Activated naive CD4-positive, alpha-beta T cell treated with anti-CD3 and anti-CD28 coated beads, Interleukin-2, amount 50 U/mL, for 16 hours (primary cell): ENCODE measurements at regions not wholly inside any gene's neighbourhood (a gene's known extent, or its start where the extent isn't known, plus 50 kb on each side); places are given as distances from the start of the nearest gene placed in this dataset.

Source experiments
- DNase-seq: peaks from one replicate; pipeline ENCODE4 v3.0.0-alpha.2; 2020

GRCh38 chr6:163937071-163937470, 522.6 kb downstream of the QKI start:
- no peak for DNase-seq

- DNase-seq = no peak
Measured at GRCh38 chr6:163935158-163935762, 520.7 kb downstream of the QKI start.

- no peak for DNase-seq
Measured at GRCh38 chr6:163930012-163930411, 515.5 kb downstream of the QKI start.

- no peak for DNase-seq
Measured at GRCh38 chr6:163929538-163929937, 515.0 kb downstream of the QKI start.

GRCh38 chr6:163926642-163927041, 512.1 kb downstream of the QKI start:
- no peak for DNase-seq

- no peak for DNase-seq
Measured at GRCh38 chr6:163925839-163926238, 511.3 kb downstream of the QKI start.

GRCh38 chr6:163923658-163924411, 509.3 kb downstream of the QKI start:
- no peak for DNase-seq

GRCh38 chr6:163922562-163922961, 508.0 kb downstream of the QKI start:
- no peak for DNase-seq

- no peak for DNase-seq
Measured at GRCh38 chr6:163919652-163920051, 505.1 kb downstream of the QKI start.

- DNase-seq = no peak
Measured at GRCh38 chr6:163916315-163917081, 502.0 kb downstream of the QKI start.

- no peak for DNase-seq
Measured at GRCh38 chr6:163915131-163915530, 500.6 kb downstream of the QKI start.

GRCh38 chr6:163913045-163913444, 498.5 kb downstream of the QKI start:
- no peak for DNase-seq

GRCh38 chr6:163906006-163906710, 491.6 kb downstream of the QKI start:
- no peak for DNase-seq

- no peak for DNase-seq
Measured at GRCh38 chr6:163904186-163904585, 489.7 kb downstream of the QKI start.

- DNase-seq = no peak
Measured at GRCh38 chr6:163903541-163903940, 489.0 kb downstream of the QKI start.

GRCh38 chr6:163902993-163903392, 488.5 kb downstream of the QKI start:
- no peak for DNase-seq

- DNase-seq = no peak
Measured at GRCh38 chr6:163901681-163902080, 487.2 kb downstream of the QKI start.

- DNase-seq = no peak
Measured at GRCh38 chr6:163900570-163900969, 486.1 kb downstream of the QKI start.

- DNase-seq = no peak
Measured at GRCh38 chr6:163897669-163898068, 483.2 kb downstream of the QKI start.

- no peak for DNase-seq
Measured at GRCh38 chr6:163897030-163897429, 482.5 kb downstream of the QKI start.

GRCh38 chr6:163895162-163895561, 480.6 kb downstream of the QKI start:
- no peak for DNase-seq

GRCh38 chr6:163893609-163894189, 479.2 kb downstream of the QKI start:
- no peak for DNase-seq
